ENCODE measurements at regions not wholly inside any gene's neighbourhood (a gene's known extent, or its start where the extent isn't known, plus 50 kb on each side); places are given as distances from the start of the nearest gene placed in this dataset.

GRCh38 chr21:25366116-25366515 is 241.2 kb downstream of the MRPL39 start:
- H3K27ac ChIP-seq (ENCODE audit: low read length): no peak overlapping the region
- WGBS (ENCODE audit: insufficient coverage, low lambda C conversion rate): no CpG with 5 or more reads among the region's 1 CpG
- H3K36me3 ChIP-seq (ENCODE audit: control insufficient read depth, insufficient read depth, low read length): no peaks in the 10 kb centered on the region
- no peaks in the 10 kb centered on the region for H3K4me1 ChIP-seq (ENCODE audit: control insufficient read depth, insufficient read depth, low read length)
- no peaks in the 10 kb centered on the region for H3K9me3 ChIP-seq (ENCODE audit: control insufficient read depth, low read depth, low read length)
- H3K27me3 ChIP-seq (ENCODE audit: control insufficient read depth, insufficient read depth, low read length): no peaks in the 10 kb centered on the region
- no peak overlapping the region for H3K4me3 ChIP-seq (ENCODE audit: low read length)
- DNase-seq: no peak

GRCh38 chr21:25362375-25363267 is 244.7 kb downstream of the MRPL39 start:
- H3K27me3 ChIP-seq (ENCODE audit: control insufficient read depth, insufficient read depth, low read length): no peaks in the 10 kb centered on the region
- WGBS (ENCODE audit: insufficient coverage, low lambda C conversion rate): 88% methylated on average over 3 of the region's 15 CpGs

DNA sequence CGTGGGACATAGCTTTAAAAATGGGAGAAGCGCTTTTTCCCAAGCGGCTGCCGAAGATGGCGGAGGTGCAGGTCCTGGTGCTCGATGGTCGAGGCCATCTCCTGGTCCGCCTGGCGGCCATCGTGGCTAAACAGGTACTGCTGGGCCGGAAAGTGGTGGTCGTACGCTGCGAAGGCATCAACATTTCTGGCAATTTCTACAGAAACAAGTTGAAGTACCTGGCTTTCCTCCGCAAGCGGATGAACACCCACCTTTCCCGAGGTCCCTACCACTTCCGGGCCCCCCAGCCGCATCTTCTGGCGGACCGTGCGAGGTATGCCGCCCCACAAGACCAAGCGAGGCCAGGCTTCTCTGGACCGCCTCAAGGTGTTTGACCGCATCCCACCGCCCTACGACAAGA is 245.5 kb downstream of the MRPL39 start:
- DNase-seq: no peak
- Histone ChIP-seq H3K27me3 (ENCODE audit: control insufficient read depth, insufficient read depth, low read length) (no peaks in the 10 kb centered on the region), H3K4me1 (ENCODE audit: control insufficient read depth, insufficient read depth, low read length) (no peaks in the 10 kb centered on the region), H3K27ac (ENCODE audit: low read length) (no peak overlapping the region), H3K4me3 (ENCODE audit: low read length) (no peak overlapping the region), H3K36me3 (ENCODE audit: control insufficient read depth, insufficient read depth, low read length) (no peaks in the 10 kb centered on the region), H3K9me3 (ENCODE audit: control insufficient read depth, low read depth, low read length) (no peaks in the 10 kb centered on the region)
- whole genome bisulfite sequencing (ENCODE audit: insufficient coverage, low lambda C conversion rate): no CpG with 5 or more reads among the region's 28 CpGs

More at GRCh38 chr21:25362375-25363267, 244.7 kb downstream of the MRPL39 start:
- Histone ChIP-seq H3K4me3 (ENCODE audit: low read length) (no peak overlapping the region), H3K36me3 (ENCODE audit: control insufficient read depth, insufficient read depth, low read length) (no peaks in the 10 kb centered on the region), H3K4me1 (ENCODE audit: control insufficient read depth, insufficient read depth, low read length) (no peaks in the 10 kb centered on the region), H3K27ac (ENCODE audit: low read length) (no peak overlapping the region), H3K9me3 (ENCODE audit: control insufficient read depth, low read depth, low read length) (no peaks in the 10 kb centered on the region)
- no peak for DNase-seq

GRCh38 chr21:25361097-25361496 is 246.2 kb downstream of the MRPL39 start:
- Histone ChIP-seq H3K36me3 (ENCODE audit: control insufficient read depth, insufficient read depth, low read length) (no peaks in the 10 kb centered on the region), H3K27ac (ENCODE audit: low read length) (no peak overlapping the region), H3K4me1 (ENCODE audit: control insufficient read depth, insufficient read depth, low read length) (no peaks in the 10 kb centered on the region), H3K27me3 (ENCODE audit: control insufficient read depth, insufficient read depth, low read length) (no peaks in the 10 kb centered on the region), H3K9me3 (ENCODE audit: control insufficient read depth, low read depth, low read length) (no peaks in the 10 kb centered on the region), H3K4me3 (ENCODE audit: low read length) (no peak overlapping the region)
- no peak for DNase-seq
- no CpG with 5 or more reads among the region's 1 CpG for WGBS (ENCODE audit: insufficient coverage, low lambda C conversion rate)

DNA sequence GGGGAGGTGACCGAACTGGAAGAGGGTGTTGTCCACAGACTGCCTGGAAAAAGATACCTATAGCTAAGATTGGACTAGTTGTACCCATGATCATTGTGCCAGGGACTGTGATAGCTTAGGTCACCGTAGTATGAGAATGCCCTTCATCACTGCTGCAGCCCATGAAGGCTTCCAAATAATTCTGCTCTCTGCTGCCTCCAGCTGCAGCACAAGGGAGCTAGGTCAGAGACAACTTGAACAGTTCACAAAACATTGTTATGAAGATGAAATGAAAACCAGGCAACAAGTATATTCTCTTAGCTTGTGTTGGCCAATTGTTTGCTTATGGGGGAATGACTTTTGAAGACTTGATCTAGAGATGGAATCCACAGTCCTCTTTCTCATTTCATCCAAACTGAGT is 246.7 kb downstream of the MRPL39 start:
- Histone ChIP-seq H3K9me3 (ENCODE audit: control insufficient read depth, low read depth, low read length) (no peaks in the 10 kb centered on the region), H3K27me3 (ENCODE audit: control insufficient read depth, insufficient read depth, low read length) (no peaks in the 10 kb centered on the region), H3K4me1 (ENCODE audit: control insufficient read depth, insufficient read depth, low read length) (no peaks in the 10 kb centered on the region), H3K4me3 (ENCODE audit: low read length) (no peak overlapping the region), H3K36me3 (ENCODE audit: control insufficient read depth, insufficient read depth, low read length) (no peaks in the 10 kb centered on the region), H3K27ac (ENCODE audit: low read length) (no peak overlapping the region)
- no CpG with 5 or more reads among the region's 2 CpGs for WGBS (ENCODE audit: insufficient coverage, low lambda C conversion rate)
- DNase-seq: no peak

DNA sequence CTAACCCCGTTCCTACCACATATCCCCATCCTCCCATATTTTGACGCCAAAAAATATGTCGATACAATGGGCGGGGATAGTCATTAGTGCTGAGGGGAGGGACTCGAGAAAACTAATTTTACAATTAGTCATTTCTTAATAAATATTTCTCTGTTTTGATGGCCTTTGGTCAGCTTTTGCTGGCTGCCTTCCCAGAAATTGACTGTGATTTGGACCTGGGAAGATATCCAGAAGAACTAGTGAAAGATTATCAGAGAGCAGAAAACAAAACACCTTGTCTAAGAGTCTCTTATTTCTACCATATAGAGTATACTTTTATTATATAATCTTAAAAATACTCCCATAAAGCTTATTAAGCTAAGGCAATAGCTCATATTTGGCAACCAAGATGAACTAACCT is 247.6 kb downstream of the MRPL39 start:
- Histone ChIP-seq H3K27me3 (ENCODE audit: control insufficient read depth, insufficient read depth, low read length) (no peaks in the 10 kb centered on the region), H3K4me1 (ENCODE audit: control insufficient read depth, insufficient read depth, low read length) (no peaks in the 10 kb centered on the region), H3K27ac (ENCODE audit: low read length) (no peak overlapping the region), H3K36me3 (ENCODE audit: control insufficient read depth, insufficient read depth, low read length) (no peaks in the 10 kb centered on the region), H3K9me3 (ENCODE audit: control insufficient read depth, low read depth, low read length) (no peaks in the 10 kb centered on the region), H3K4me3 (ENCODE audit: low read length) (no peak overlapping the region)
- no peak for DNase-seq
- WGBS (ENCODE audit: insufficient coverage, low lambda C conversion rate): 100% methylated on average over 3 of the region's 5 CpGs

GRCh38 chr21:25350056-25350455 is 257.2 kb downstream of the MRPL39 start:
- WGBS (ENCODE audit: insufficient coverage, low lambda C conversion rate): no CpG with 5 or more reads among the region's 6 CpGs
- Histone ChIP-seq H3K9me3 (ENCODE audit: control insufficient read depth, low read depth, low read length) (no peaks in the 10 kb centered on the region), H3K27ac (ENCODE audit: low read length) (no peak overlapping the region), H3K4me3 (ENCODE audit: low read length) (no peak overlapping the region), H3K4me1 (ENCODE audit: control insufficient read depth, insufficient read depth, low read length) (no peaks in the 10 kb centered on the region), H3K27me3 (ENCODE audit: control insufficient read depth, insufficient read depth, low read length) (no peaks in the 10 kb centered on the region), H3K36me3 (ENCODE audit: control insufficient read depth, insufficient read depth, low read length) (no peaks in the 10 kb centered on the region)
- DNase-seq: no peak

GRCh38 chr21:25343774-25344545 is 263.3 kb downstream of the MRPL39 start:
- DNase-seq: no peak
- H3K36me3 ChIP-seq (ENCODE audit: control insufficient read depth, insufficient read depth, low read length): no peaks in the 10 kb centered on the region
- no peaks in the 10 kb centered on the region for H3K9me3 ChIP-seq (ENCODE audit: control insufficient read depth, low read depth, low read length)
- no peak overlapping the region for H3K4me3 ChIP-seq (ENCODE audit: low read length)
- H3K27me3 ChIP-seq (ENCODE audit: control insufficient read depth, insufficient read depth, low read length): no peaks in the 10 kb centered on the region
- no peak overlapping the region for H3K27ac ChIP-seq (ENCODE audit: low read length)
- WGBS (ENCODE audit: insufficient coverage, low lambda C conversion rate): 100% methylated on average over 1 of the region's 10 CpGs
- no peaks in the 10 kb centered on the region for H3K4me1 ChIP-seq (ENCODE audit: control insufficient read depth, insufficient read depth, low read length)

DNA sequence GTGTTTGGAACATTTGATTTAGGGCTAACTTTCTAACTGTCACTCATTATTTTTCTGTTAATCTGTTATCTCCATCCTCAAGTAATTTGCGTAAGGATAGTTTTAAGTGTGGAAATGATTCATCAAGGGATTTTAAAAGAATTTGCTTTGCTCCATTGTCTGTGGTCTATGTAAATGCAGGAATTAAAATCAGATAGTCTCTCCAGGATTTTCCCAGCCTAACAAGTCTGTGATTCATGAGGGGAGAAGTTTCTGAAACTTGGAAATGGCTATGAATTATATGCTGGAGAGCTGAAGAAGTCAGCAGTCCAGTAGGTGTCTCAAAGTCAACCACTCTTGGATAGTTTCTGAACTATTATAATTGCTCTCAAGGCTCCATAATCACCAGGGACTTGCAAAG is 264.5 kb downstream of the MRPL39 start:
- no peaks in the 10 kb centered on the region for H3K27me3 ChIP-seq (ENCODE audit: control insufficient read depth, insufficient read depth, low read length)
- no peak overlapping the region for H3K4me3 ChIP-seq (ENCODE audit: low read length)
- H3K9me3 ChIP-seq (ENCODE audit: control insufficient read depth, low read depth, low read length): no peaks in the 10 kb centered on the region
- DNase-seq: no peak
- no peak overlapping the region for H3K27ac ChIP-seq (ENCODE audit: low read length)
- no peaks in the 10 kb centered on the region for H3K4me1 ChIP-seq (ENCODE audit: control insufficient read depth, insufficient read depth, low read length)
- H3K36me3 ChIP-seq (ENCODE audit: control insufficient read depth, insufficient read depth, low read length): no peaks in the 10 kb centered on the region
- WGBS (ENCODE audit: insufficient coverage, low lambda C conversion rate): 80% methylated on average over 1 of the region's 1 CpG

DNA sequence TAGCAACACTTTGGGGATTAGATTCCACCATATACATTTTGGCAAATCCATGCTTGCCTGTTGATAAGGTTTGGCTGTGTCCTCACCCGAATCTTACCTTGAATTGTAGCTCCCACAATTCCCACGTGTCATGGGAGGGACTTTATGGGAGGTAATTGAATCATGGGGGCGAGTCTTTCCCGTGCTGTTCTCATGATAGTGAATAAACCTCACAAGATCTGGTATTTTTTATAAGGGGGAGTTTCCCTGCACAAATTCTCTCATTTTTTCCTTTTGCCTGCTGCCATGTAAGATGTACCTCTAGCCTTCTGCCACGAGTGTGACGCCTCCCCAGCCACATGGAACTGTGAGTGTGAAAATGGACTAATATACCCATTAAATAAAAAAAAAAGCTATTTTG is 265.3 kb downstream of the MRPL39 start:
- no peak for DNase-seq
- H3K36me3 ChIP-seq (ENCODE audit: control insufficient read depth, insufficient read depth, low read length): no peaks in the 10 kb centered on the region
- H3K4me3 ChIP-seq (ENCODE audit: low read length): no peak overlapping the region
- no peak overlapping the region for H3K27ac ChIP-seq (ENCODE audit: low read length)
- H3K4me1 ChIP-seq (ENCODE audit: control insufficient read depth, insufficient read depth, low read length): no peaks in the 10 kb centered on the region
- no peaks in the 10 kb centered on the region for H3K9me3 ChIP-seq (ENCODE audit: control insufficient read depth, low read depth, low read length)
- no peaks in the 10 kb centered on the region for H3K27me3 ChIP-seq (ENCODE audit: control insufficient read depth, insufficient read depth, low read length)
- WGBS (ENCODE audit: insufficient coverage, low lambda C conversion rate): no CpG with 5 or more reads among the region's 6 CpGs

Data from large intestine (tissue), 3 donors.